Right cardiac atrium (tissue), 5 donors: ENCODE measurements at regions not wholly inside any gene's neighbourhood (a gene's known extent, or its start where the extent isn't known, plus 50 kb on each side); places are given as distances from the start of the nearest gene placed in this dataset.

Source experiments
- ATAC-seq, 2 donors: fragments of 200-7000 bp; cut with Tn5 transposase; one replicate each; pipeline versions ENCODE4 v1.8.0 to v1.9.1; 2020; ENCODE audit warnings: moderate library complexity in 2 of 2, mild to moderate bottlenecking in 1 of 2
- DNase-seq, 3 donors: peaks; one replicate each; pipeline ENCODE4 v3.0.0-alpha.2; 2020
- H3K27ac ChIP-seq: one replicate; pipeline ENCODE4 v1.5.1; 2013; ENCODE audit warnings: mild to moderate bottlenecking, low read length, control low read depth, moderate library complexity
- H3K27me3 ChIP-seq: one replicate; pipeline ENCODE4 v1.6.1; 2013; ENCODE audit not compliant: control insufficient read depth, insufficient read depth
- H3K4me1 ChIP-seq: one replicate; pipeline ENCODE4 v1.6.1; 2013; ENCODE audit warnings: low read length; ENCODE audit not compliant: control insufficient read depth, insufficient read depth
- H3K4me3 ChIP-seq: one replicate; pipeline ENCODE4 v1.5.1; 2013; ENCODE audit warnings: low read length, control low read depth
- H3K9me3 ChIP-seq: one replicate; pipeline ENCODE4 v1.6.1; 2013; ENCODE audit warnings: low read length; ENCODE audit not compliant: control insufficient read depth
- WGBS: extraction: QIAGEN DNeasy Blood & Tissue Kit; methylation state at CpG from one replicate; pipeline ENCODE4 v1.1.7; 2013; 5-methylcytosine and 5-hydroxymethylcytosine counted together
- intact Hi-C, 4 donors: fragments of 100-400 bp; cut with DNase I; formaldehyde crosslinking; loops; one replicate each; pipeline versions ENCODE4 v1.11.0 to v1.14.0; 2022 to 2023
- donor health status: healthy with polysubstance abuse.
- donor health status: DM: no; HTN: yes; CAD: no.
- donor health status: DM: no; HTN: no; CAD: no.
- donor health status: DM: no; HTN: yes; CAD: no; lungs with severe emphysema.
- donor health status: DM: yes; HTN: yes; CAD: no.

DNA sequence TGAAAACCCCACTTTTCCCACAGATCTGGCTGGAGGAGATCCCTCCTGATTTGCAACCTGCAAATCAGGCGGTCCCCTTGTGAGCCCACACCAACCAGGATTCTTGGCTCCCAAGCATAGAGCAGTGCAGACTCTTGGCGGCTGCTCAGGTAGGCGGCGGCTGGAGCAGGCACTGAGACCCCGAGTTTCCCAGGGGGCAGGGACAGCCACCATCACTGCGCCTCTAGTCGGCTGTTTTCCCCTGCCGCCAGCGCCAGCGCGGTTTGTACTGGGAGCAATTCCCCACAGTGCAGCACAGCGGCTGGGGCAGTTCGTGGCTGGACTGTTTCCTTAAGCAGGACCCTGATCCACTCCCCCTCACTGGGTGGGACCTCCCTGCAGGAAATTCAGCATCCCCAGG lies 323.3 kb downstream of the TRIB2 start:
- Histone ChIP-seq H3K27me3 (no peaks in the 10 kb centered on the region), H3K4me3 (no peak overlapping the region), H3K4me1 (no peaks in the 10 kb centered on the region), H3K9me3 (no peaks in the 10 kb centered on the region), H3K27ac (no peak overlapping the region)
- DNase-seq, result no peak
- intact Hi-C loops, result no loop called here
- no peak for ATAC-seq
- WGBS, result 75% methylated on average over 13 of the region's 13 CpGs

DNA sequence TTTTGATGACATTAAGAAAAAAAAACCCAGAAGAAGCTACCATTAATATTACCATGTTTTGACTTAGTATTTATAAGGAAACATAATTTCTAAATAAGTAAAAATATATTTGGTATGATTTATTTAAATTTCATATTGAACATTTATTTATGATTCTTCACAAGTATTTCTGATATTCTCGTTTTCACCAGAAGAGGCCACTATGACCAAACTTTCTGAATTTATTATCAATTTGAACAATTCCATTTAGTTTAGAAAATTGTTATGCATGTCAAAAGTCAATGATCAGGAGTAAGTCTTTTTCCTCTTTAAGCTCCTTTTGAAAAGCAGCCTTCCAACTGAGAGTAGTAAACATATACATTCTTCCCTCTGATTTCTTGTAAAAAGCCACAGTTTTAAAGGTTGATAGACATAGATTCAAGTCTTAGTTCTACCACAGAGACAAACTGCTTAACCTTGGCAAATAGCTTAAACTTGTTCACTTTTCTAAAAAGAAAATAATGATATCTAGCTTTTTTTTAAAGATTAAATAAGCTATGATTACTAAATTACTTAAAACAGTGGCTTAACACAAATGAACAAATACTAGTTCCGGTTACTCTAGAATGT lies 329.9 kb downstream of the TRIB2 start:
- intact Hi-C loops, result no loop called here
- 50% methylated on average over 2 of the region's 2 CpGs for WGBS
- no peak for ATAC-seq

DNA sequence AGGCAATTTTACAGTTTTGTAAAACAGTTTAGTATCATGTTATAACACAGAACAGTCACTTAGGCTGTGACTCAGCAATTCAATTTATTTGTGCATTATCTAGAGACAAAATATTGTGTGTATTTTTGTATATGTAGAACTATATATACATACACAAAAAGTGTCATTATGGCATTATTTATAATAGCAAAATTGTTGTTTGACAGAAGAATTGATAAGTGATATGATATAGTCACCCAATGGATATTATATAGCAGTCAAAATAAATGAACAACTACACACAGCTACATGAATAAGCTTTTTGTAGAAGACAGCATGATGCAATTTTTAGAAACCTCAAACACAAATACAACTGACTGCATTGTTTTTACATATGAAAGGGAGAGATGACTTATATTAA lies 334.0 kb downstream of the TRIB2 start:
- Histone ChIP-seq H3K27ac (no peak overlapping the region), H3K27me3 (no peaks in the 10 kb centered on the region), H3K4me1 (no peaks in the 10 kb centered on the region), H3K9me3 (no peaks in the 10 kb centered on the region), H3K4me3 (no peak overlapping the region)
- DNase-seq, result no peak
- ATAC-seq, result no peak
- intact Hi-C loops, result no loop called here

More for the DNA sequence above, 329.9 kb downstream of the TRIB2 start:
- H3K4me1 ChIP-seq, result no peaks in the 10 kb centered on the region
- no peaks in the 10 kb centered on the region for H3K27me3 ChIP-seq
- H3K4me3 ChIP-seq, result no peak overlapping the region
- H3K9me3 ChIP-seq, result no peaks in the 10 kb centered on the region
- no peak overlapping the region for H3K27ac ChIP-seq
- no peak for DNase-seq

DNA sequence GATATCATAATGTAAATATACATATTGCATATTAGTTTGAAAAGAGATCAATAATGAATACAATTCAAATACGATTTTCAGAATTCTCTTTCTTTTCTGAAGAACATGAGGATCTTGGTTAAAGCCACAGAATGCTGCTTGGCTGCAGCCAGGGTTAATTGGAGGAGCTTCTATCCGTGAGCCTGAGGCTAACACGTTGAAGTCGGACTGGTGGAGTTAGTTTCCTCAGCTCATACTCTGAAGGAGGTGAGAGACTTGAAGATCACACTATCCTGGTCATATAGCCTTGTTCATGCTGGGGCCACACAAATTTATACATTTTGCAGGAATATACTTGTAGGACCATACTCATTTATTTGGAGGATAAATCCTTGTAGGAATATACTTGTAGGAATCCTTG lies 335.8 kb downstream of the TRIB2 start:
- intact Hi-C loops, result no loop called here
- Histone ChIP-seq H3K27ac (no peak overlapping the region), H3K9me3 (no peaks in the 10 kb centered on the region), H3K4me1 (no peaks in the 10 kb centered on the region), H3K4me3 (no peak overlapping the region), H3K27me3 (no peaks in the 10 kb centered on the region)
- DNase-seq, result no peak
- no peak for ATAC-seq
- WGBS, result 43% methylated on average over 4 of the region's 4 CpGs

DNA sequence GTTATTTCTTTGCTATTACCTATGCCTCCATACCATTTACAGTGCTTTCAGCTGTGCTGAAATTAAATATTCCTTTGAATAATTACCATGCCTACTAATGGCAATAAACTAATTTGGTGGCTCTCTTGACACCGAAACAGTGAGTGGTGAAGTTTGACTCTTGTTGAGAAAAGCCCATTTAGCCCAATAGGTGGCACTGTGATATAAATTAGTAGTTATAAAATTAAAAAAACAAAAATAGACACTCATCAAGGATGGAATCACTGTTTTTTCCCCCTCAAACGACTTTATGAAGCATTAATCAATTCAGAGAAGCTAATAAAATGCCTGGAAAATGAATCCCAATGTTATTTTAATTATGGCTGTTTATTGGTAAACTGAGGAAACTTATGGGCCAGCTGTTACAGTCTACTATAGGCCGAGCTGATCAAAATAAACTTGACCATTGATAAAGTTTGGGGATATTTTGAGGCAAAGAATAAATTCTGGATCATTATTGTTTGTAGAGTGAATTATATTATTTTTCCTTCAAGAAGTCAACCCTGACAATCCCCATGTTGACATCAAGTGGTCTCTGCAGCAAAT lies 339.6 kb downstream of the TRIB2 start:
- DNase-seq (no peak), ATAC-seq (no peak)
- Histone ChIP-seq H3K9me3 (no peaks in the 10 kb centered on the region), H3K27ac (no peak overlapping the region), H3K4me1 (no peaks in the 10 kb centered on the region), H3K4me3 (no peak overlapping the region), H3K27me3 (no peaks in the 10 kb centered on the region)
- intact Hi-C loops, result no loop called here
- 44% methylated on average over 3 of the region's 3 CpGs for WGBS

DNA sequence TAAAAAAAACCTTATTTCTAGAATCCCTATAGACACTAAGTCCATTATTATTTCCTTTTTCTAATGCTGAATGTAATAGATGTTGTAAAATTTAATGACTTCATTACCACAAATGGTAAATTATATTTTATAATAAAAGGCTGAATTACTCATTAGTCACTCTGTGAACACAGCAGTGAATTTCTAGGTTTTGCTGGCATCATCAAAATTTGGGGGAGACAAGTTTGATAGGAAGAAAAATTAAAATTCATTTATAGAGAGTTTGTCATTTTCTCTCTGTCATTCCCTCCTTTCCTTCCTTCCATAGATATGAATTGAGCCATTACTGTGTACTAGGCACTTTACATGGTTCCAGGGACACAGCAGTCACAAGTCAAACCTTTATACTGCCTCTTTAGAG lies 340.9 kb downstream of the TRIB2 start:
- Histone ChIP-seq H3K9me3 (no peaks in the 10 kb centered on the region), H3K27ac (no peak overlapping the region), H3K4me3 (no peak overlapping the region), H3K27me3 (no peaks in the 10 kb centered on the region), H3K4me1 (no peaks in the 10 kb centered on the region)
- ATAC-seq (no peak), DNase-seq (no peak)
- intact Hi-C loops, result no loop called here

DNA sequence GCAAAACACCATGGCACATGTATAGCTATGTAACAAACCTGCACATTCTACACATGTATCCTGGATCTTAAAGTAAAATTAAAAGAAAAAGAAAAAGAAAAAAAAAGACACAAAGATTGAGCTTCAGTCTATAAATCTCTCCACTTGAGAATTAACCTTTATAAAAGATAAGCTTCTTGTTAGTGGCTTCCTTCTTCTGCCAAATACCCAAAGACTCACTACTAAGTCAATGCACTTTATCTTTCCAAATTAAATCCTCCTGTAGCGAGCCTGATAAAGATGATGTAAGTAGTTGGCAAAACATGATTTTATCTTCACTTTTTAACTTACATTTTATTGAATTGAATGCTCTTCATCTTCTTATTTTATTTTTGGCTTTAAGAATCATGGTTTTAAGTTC lies 349.9 kb downstream of the TRIB2 start:
- Histone ChIP-seq H3K4me1 (no peaks in the 10 kb centered on the region), H3K9me3 (no peaks in the 10 kb centered on the region), H3K27ac (no peak overlapping the region), H3K27me3 (no peaks in the 10 kb centered on the region), H3K4me3 (no peak overlapping the region)
- DNase-seq (no peak), ATAC-seq (no peak)
- WGBS, result 31% methylated on average over 1 of the region's 1 CpG
- intact Hi-C loops, result no loop called here

DNA sequence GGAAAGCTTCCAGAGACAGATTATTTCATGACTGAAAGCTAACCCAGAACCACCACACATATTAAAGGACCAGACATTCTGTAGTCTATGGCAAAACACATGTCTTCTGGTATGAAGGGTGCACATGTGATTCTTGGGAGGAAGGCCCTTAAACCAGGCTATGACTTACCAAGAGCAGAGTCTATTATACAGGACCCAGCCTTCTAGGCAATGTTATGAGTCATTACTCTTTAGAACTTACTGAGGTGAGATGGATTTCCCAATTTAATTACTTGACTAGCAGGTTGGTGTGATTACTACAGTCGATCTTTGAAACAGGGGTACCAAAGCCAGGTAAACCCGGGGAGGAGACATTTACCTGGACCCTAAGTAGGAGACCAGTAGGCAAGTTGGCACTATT lies 350.8 kb downstream of the TRIB2 start:
- intact Hi-C loops, result no loop called here
- no peak overlapping the region for H3K27ac ChIP-seq
- DNase-seq, result no peak
- H3K9me3 ChIP-seq, result no peaks in the 10 kb centered on the region
- H3K27me3 ChIP-seq, result no peaks in the 10 kb centered on the region
- ATAC-seq, result no peak
- H3K4me3 ChIP-seq, result no peak overlapping the region
- H3K4me1 ChIP-seq, result no peaks in the 10 kb centered on the region
- 96% methylated on average over 2 of the region's 2 CpGs for WGBS

DNA sequence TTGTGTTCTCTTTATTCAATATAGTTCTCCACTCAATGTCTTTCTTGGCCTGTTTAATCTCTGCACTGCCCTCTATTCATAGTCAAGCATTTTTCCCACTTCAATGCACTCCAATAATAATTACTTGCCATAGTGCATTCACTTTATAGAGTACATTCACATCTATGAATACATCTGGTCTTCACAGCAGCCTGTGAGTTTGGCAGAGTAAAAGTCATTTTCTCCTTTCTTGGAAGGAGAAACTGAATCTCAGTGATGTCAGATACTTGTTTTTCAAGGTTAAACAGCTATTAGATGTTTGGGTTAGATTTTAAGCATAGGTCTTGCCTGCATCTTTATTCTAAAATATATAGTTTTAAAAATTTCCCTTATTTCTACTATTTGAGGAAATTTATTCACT lies 373.2 kb downstream of the TRIB2 start:
- H3K4me1 ChIP-seq, result peaks cover 3% of the 10 kb centered on the region
- no peak overlapping the region for H3K4me3 ChIP-seq
- no peak overlapping the region for H3K27ac ChIP-seq
- no peaks in the 10 kb centered on the region for H3K27me3 ChIP-seq
- no peaks in the 10 kb centered on the region for H3K9me3 ChIP-seq
- DNase-seq (no peak), ATAC-seq (no peak)
- intact Hi-C loops, result no loop called here

DNA sequence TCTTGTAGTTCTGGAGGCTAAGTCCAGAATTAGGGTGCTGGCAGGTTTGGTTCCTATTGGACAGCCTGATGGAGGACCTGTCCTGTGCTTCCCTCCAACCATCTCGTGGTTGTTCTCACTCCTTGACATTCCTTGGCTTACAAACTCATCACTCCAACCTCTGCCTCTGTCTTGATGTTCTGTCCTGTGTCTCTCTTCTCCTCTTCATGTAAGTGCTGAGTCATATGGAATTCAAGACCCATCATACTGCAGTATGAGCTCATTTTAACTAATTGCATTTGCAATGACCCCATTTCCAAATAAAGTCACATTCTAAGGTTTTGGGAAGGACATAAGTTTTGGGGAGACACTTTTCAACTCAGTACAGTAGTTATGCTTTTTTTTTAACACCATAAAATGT lies 374.7 kb downstream of the TRIB2 start:
- ATAC-seq (no peak), DNase-seq (no peak)
- Histone ChIP-seq H3K4me3 (no peak overlapping the region), H3K27ac (no peak overlapping the region), H3K9me3 (no peaks in the 10 kb centered on the region), H3K27me3 (no peaks in the 10 kb centered on the region), H3K4me1 (peaks cover 3% of the 10 kb centered on the region)
- WGBS, result 38% methylated on average over 1 of the region's 1 CpG
- intact Hi-C loops, result no loop called here

DNA sequence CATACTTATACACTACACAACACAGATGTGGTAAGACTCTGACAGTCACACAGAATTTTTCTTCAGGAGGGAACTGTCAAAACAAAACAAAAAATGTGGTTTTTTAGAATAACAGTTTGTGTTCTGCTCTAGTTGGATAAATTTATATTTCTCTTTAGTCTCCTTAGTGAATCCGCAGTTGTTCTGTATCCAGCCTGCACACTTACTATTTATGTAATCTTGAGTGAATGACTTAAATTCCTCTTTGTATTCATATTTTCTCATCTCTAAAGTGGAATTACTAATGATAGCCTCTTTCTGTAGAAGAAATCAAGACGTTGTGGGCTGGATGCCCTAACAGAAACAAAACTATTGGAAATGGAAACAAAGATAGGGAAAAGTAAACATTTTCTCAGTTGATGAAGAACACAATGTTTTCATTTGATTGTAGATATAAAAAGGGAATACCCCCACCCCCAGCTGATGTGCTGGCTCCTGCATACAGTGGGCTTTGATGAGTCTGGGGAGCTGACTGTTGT lies 375.2 kb downstream of the TRIB2 start:
- ATAC-seq (no peak), DNase-seq (no peak)
- Histone ChIP-seq H3K4me1 (peaks cover 3% of the 10 kb centered on the region), H3K9me3 (no peaks in the 10 kb centered on the region), H3K27me3 (no peaks in the 10 kb centered on the region), H3K4me3 (no peak overlapping the region), H3K27ac (no peak overlapping the region)
- 35% methylated on average over 2 of the region's 2 CpGs for WGBS
- intact Hi-C loops, result no loop called here
